ENCODE measurements at regions not wholly inside any gene's neighbourhood (a gene's known extent, or its start where the extent isn't known, plus 50 kb on each side); places are given as distances from the start of the nearest gene placed in this dataset.

GRCh38 chr6:143609501-143609900 is 68.3 kb upstream of the PHACTR2 start:
- no peak overlapping the region for H3K4me3 ChIP-seq (ENCODE audit: low read depth, poor library complexity, severe bottlenecking)
- 78 to 81% methylated on average over 1 of the region's 1 CpG for WGBS, 2 donors
- TF ChIP-seq CTCF (IDR thresholded peaks at IDR 0.05) (no peak), POLR2A (IDR thresholded peaks at IDR 0.05) (no peak)
- intact Hi-C loops (cut with DNase I; ENCODE audit: low total_unique reads), result no loop called here
- DNase-seq (ENCODE audit: low spot score in 2 of 2), result no peak

- intact Hi-C loops (cut with DNase I; ENCODE audit: low total_unique reads), result no loop called here
- 95% methylated on average over 5 of the region's 5 CpGs for WGBS, 2 donors
- no peak overlapping the region for H3K4me3 ChIP-seq (ENCODE audit: low read depth, poor library complexity, severe bottlenecking)
Measured at GRCh38 chr6:143608906-143609305, 68.9 kb upstream of the PHACTR2 start.

GRCh38 chr6:143607974-143608373 is 69.8 kb upstream of the PHACTR2 start:
- TF ChIP-seq POLR2A (IDR thresholded peaks at IDR 0.05) (no peak), CTCF (IDR thresholded peaks at IDR 0.05) (no peak)
- 44 to 45% methylated on average over 7 of the region's 7 CpGs for WGBS, 2 donors
- intact Hi-C loops (cut with DNase I; ENCODE audit: low total_unique reads), result no loop called here
- no peak for DNase-seq (ENCODE audit: low spot score in 2 of 2)
- no peak overlapping the region for H3K4me3 ChIP-seq (ENCODE audit: low read depth, poor library complexity, severe bottlenecking)

More at GRCh38 chr6:143608906-143609305, 68.9 kb upstream of the PHACTR2 start:
- DNase-seq (ENCODE audit: low spot score in 2 of 2), result no peak
- TF ChIP-seq POLR2A (IDR thresholded peaks at IDR 0.05) (no peak), CTCF (IDR thresholded peaks at IDR 0.05) (no peak)

GRCh38 chr6:143607168-143607567 is 70.6 kb upstream of the PHACTR2 start:
- H3K4me3 ChIP-seq (ENCODE audit: low read depth, poor library complexity, severe bottlenecking), result no peak overlapping the region
- TF ChIP-seq CTCF (IDR thresholded peaks at IDR 0.05), result no peak
- no peak for TF ChIP-seq POLR2A (IDR thresholded peaks at IDR 0.05)
- WGBS, 2 donors, result 76 to 82% methylated on average over 7 of the region's 7 CpGs
- no peak for DNase-seq (ENCODE audit: low spot score in 2 of 2)
- intact Hi-C loops (cut with DNase I; ENCODE audit: low total_unique reads), result no loop called here

- H3K4me3 ChIP-seq (ENCODE audit: low read depth, poor library complexity, severe bottlenecking), result no peak overlapping the region
- TF ChIP-seq POLR2A (IDR thresholded peaks at IDR 0.05) (no peak), CTCF (IDR thresholded peaks at IDR 0.05) (no peak)
- intact Hi-C loops (cut with DNase I; ENCODE audit: low total_unique reads), result no loop called here
- WGBS, 2 donors, result 84 to 88% methylated on average over 6 of the region's 6 CpGs
- no peak for DNase-seq (ENCODE audit: low spot score in 2 of 2)
Measured at GRCh38 chr6:143605906-143606521, 71.8 kb upstream of the PHACTR2 start.

GRCh38 chr6:143603455-143603854 is 74.3 kb upstream of the PHACTR2 start:
- intact Hi-C loops (cut with DNase I; ENCODE audit: low total_unique reads), result no loop called here
- TF ChIP-seq POLR2A (IDR thresholded peaks at IDR 0.05) (no peak), CTCF (IDR thresholded peaks at IDR 0.05) (no peak)
- WGBS, 2 donors, result 79 to 84% methylated on average over 1 of the region's 1 CpG
- DNase-seq (ENCODE audit: low spot score in 2 of 2), result no peak
- no peak overlapping the region for H3K4me3 ChIP-seq (ENCODE audit: low read depth, poor library complexity, severe bottlenecking)

All from lower leg skin (tissue), 4 donors.